CD4-positive, alpha-beta T cell (primary cell): ENCODE measurements at regions not wholly inside any gene's neighbourhood (a gene's known extent, or its start where the extent isn't known, plus 50 kb on each side); places are given as distances from the start of the nearest gene placed in this dataset.

Experiments
- ATAC-seq: fragments of 200-7000 bp; cut with Tn5 transposase; one replicate; pipeline ENCODE4 v1.10.0; 2022; ENCODE audit warnings: mild to moderate bottlenecking; ENCODE audit not compliant: poor library complexity
- CTCF ChIA-PET: fragments of 350-600 bp; sonication (Branson Sonifier 250); formaldehyde crosslinking; loops from one replicate; lab custom pipeline; 2021; ENCODE audit warnings: antibody characterized with exemption, inconsistent platforms; lab: Charles Lee
- POLR2A ChIA-PET: fragments of 350-600 bp; sonication (Branson Sonifier 250); formaldehyde crosslinking; loops from one replicate; lab custom pipeline; 2021; ENCODE audit warnings: antibody characterized with exemption, inconsistent platforms; lab: Charles Lee
- DNase-seq, 14 experiments: peaks; one replicate each; pipeline ENCODE4 v3.0.0-alpha.2; 2013 to 2020; ENCODE audit warnings: mixed read lengths in 2 of 14
- H3K27ac ChIP-seq, 2 donors: one replicate each; pipeline versions ENCODE4 v1.5.1 to v1.7.0; 2013; ENCODE audit warnings: low read length in 2 of 2, low read depth in 1 of 2, mild to moderate bottlenecking in 1 of 2
- H3K27me3 ChIP-seq, 2 experiments: 1 replicate in 1 of 2; 2 replicates in 1 of 2; pipeline versions ENCODE4 v1.6.1 to v1.7.0; 2013; ENCODE audit warnings: low read length in 2 of 2, control low read depth in 1 of 2, mild to moderate bottlenecking in 1 of 2, moderate library complexity in 1 of 2; ENCODE audit not compliant: insufficient read depth in 2 of 2, control insufficient read depth in 1 of 2
- H3K36me3 ChIP-seq: one replicate; pipeline ENCODE4 v1.6.1; 2013; ENCODE audit warnings: low read length, control low read depth; ENCODE audit not compliant: insufficient read depth
- H3K4me1 ChIP-seq: one replicate; pipeline ENCODE4 v1.6.1; 2013; ENCODE audit warnings: low read length, control low read depth; ENCODE audit not compliant: insufficient read depth
- H3K4me3 ChIP-seq: one replicate; pipeline ENCODE4 v1.5.1; 2013; ENCODE audit warnings: mild to moderate bottlenecking, low read length, moderate library complexity
- H3K9me3 ChIP-seq, 2 experiments: 1 replicate in 1 of 2; 2 replicates in 1 of 2; pipeline versions ENCODE4 v1.6.1 to v1.7.0; 2013; ENCODE audit warnings: low read length in 2 of 2, mild to moderate bottlenecking in 2 of 2, control low read depth in 1 of 2, moderate library complexity in 1 of 2; ENCODE audit not compliant: control insufficient read depth in 1 of 2, insufficient read depth in 1 of 2
- H3K27ac Mint-ChIP-seq: one replicate; pipeline ENCODE4 v1.8.0; 2020; ENCODE audit warnings: mixed read lengths
- H3K27me3 Mint-ChIP-seq: one replicate; pipeline ENCODE4 v1.8.0; 2021; ENCODE audit warnings: mixed read lengths
- H3K36me3 Mint-ChIP-seq: one replicate; pipeline ENCODE4 v1.8.0; 2021; ENCODE audit warnings: low read depth, mixed read lengths
- H3K4me1 Mint-ChIP-seq: one replicate; pipeline ENCODE4 v1.8.0; 2021; ENCODE audit warnings: low read depth, mixed read lengths
- H3K4me3 Mint-ChIP-seq: one replicate; pipeline ENCODE4 v1.8.0; 2020; ENCODE audit warnings: mild to moderate bottlenecking, mixed read lengths
- H3K9me3 Mint-ChIP-seq: one replicate; pipeline ENCODE4 v1.8.0; 2020; ENCODE audit warnings: mixed read lengths
- CTCF ChIP-seq: fragments of 200-600 bp; IDR thresholded peaks from one replicate; pipeline ENCODE4 v1.8.0; 2022; ENCODE audit warnings: antibody characterized with exemption, mild to moderate bottlenecking
- intact Hi-C, 2 experiments: fragments of 100-400 bp; cut with DNase I in 1 of 2; cut with micrococcal nuclease in 1 of 2; formaldehyde crosslinking; loops; one replicate each; pipeline versions ENCODE4 v1.15.1 to v1.9.0; 2023 to 2025; cut with DNase I, micrococcal nuclease

- POLR2A ChIA-PET: no interaction called here
- Histone ChIP-seq H3K27me3 (no peaks in the 10 kb centered on the region), H3K4me1 (no peaks in the 10 kb centered on the region), H3K9me3 (peaks cover 0 to 3% of the 10 kb centered on the region in 2 experiments), H3K36me3 (no peaks in the 10 kb centered on the region), H3K27ac (no peak overlapping the region), H3K4me3 (no peak overlapping the region)
- DNase-seq (no peak), ATAC-seq (no peak)
- H3K4me3 Mint-ChIP-seq: no peak overlapping the region
- intact Hi-C loops: no loop called here
- H3K4me1 Mint-ChIP-seq: no peaks in the 10 kb centered on the region
- CTCF ChIA-PET: no interaction called here
- H3K27ac Mint-ChIP-seq: no peak overlapping the region
- no peaks in the 10 kb centered on the region for H3K27me3 Mint-ChIP-seq
- no peak for TF ChIP-seq CTCF
- peaks cover 4% of the 10 kb centered on the region for H3K9me3 Mint-ChIP-seq
- H3K36me3 Mint-ChIP-seq: no peaks in the 10 kb centered on the region
Observed at GRCh38 chr2:65504814-65505697, 72.7 kb upstream of the SPRED2 start.

DNA sequence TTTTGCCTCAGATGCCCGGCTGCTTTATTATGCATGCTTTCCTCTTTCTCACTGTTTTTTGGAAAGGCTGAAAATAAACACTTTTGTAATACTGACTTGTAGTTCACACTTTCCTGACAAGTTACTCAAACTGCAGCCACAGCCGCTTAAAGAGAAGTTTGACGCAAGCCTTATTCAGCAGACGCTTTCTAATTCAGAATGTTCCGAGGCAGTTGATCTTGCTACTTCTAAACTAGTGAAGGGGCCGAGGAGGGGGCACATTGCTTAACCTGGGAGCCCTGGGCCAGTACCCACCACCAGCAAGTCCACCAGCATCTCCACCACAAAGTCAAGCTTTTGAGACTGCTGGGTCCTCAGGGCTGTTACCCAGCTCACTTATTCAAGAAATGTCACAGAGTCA lies 71.8 kb upstream of the SPRED2 start:
- no peak overlapping the region for H3K27ac ChIP-seq
- peaks cover 4% of the 10 kb centered on the region for H3K9me3 Mint-ChIP-seq
- DNase-seq (no peak), ATAC-seq (no peak)
- no peak overlapping the region for H3K27ac Mint-ChIP-seq
- TF ChIP-seq CTCF: no peak
- POLR2A ChIA-PET: no interaction called here
- no peaks in the 10 kb centered on the region for H3K36me3 Mint-ChIP-seq
- H3K36me3 ChIP-seq: no peaks in the 10 kb centered on the region
- CTCF ChIA-PET: no interaction called here
- H3K9me3 ChIP-seq: peaks cover 0 to under 1% of the 10 kb centered on the region in 2 experiments
- no peaks in the 10 kb centered on the region for H3K27me3 Mint-ChIP-seq
- no peaks in the 10 kb centered on the region for H3K4me1 ChIP-seq
- intact Hi-C loops: no loop called here
- no peaks in the 10 kb centered on the region for H3K27me3 ChIP-seq
- no peak overlapping the region for H3K4me3 Mint-ChIP-seq
- no peaks in the 10 kb centered on the region for H3K4me1 Mint-ChIP-seq
- no peak overlapping the region for H3K4me3 ChIP-seq

- TF ChIP-seq CTCF: no peak
- no peak overlapping the region for H3K27ac ChIP-seq
- ChIA-PET POLR2A (no interaction called here), CTCF (no interaction called here)
- Mint-ChIP-seq H3K27ac (no peak overlapping the region), H3K4me3 (no peak overlapping the region), H3K36me3 (no peaks in the 10 kb centered on the region), H3K9me3 (peaks cover 4% of the 10 kb centered on the region), H3K27me3 (no peaks in the 10 kb centered on the region), H3K4me1 (no peaks in the 10 kb centered on the region)
- DNase-seq: no peak
- H3K4me3 ChIP-seq: no peak overlapping the region
- no peak for ATAC-seq
- H3K4me1 ChIP-seq: no peaks in the 10 kb centered on the region
- H3K9me3 ChIP-seq: no peaks in the 10 kb centered on the region
- H3K36me3 ChIP-seq: no peaks in the 10 kb centered on the region
- no peaks in the 10 kb centered on the region for H3K27me3 ChIP-seq
- intact Hi-C loops: no loop called here
Observed at GRCh38 chr2:65503746-65504145, 71.3 kb upstream of the SPRED2 start.
